K562 (cell line): ENCODE measurements at regions not wholly inside any gene's neighbourhood (a gene's known extent, or its start where the extent isn't known, plus 50 kb on each side); places are given as distances from the start of the nearest gene placed in this dataset.

ENCODE experiments used
- BMI1 ChIP-seq: fragments of 150-350 bp; IDR thresholded peaks from 2 replicates; pipeline ENCODE4 v1.6.1; 2014; ENCODE audit warnings: low read length
- ETV1 ChIP-seq: fragments of 450-650 bp; conservative IDR thresholded peaks from 2 replicates; pipeline ENCODE4 v1.6.1; 2016; ENCODE audit warnings: missing genetic modification characterization, control low read depth, low read depth, missing compliant biosample characterization
- KAT8 ChIP-seq: fragments of 450-650 bp; IDR thresholded peaks from 2 replicates; pipeline ENCODE4 v1.6.1; 2016; ENCODE audit warnings: low read depth, mild to moderate bottlenecking
- NFYB ChIP-seq: IDR thresholded peaks from 2 replicates; pipeline ENCODE4 v1.6.1; 2011; ENCODE audit warnings: mild to moderate bottlenecking, moderate library complexity; ENCODE audit not compliant: insufficient read length; ENCODE audit errors: extremely low read depth
- PRDM10 ChIP-seq: fragments of 450-650 bp; IDR thresholded peaks from 2 replicates; pipeline ENCODE4 v1.6.1; 2018; ENCODE audit not compliant: partially characterized antibody
- ZNF121 ChIP-seq: sonication (generic); formaldehyde crosslinking; conservative IDR thresholded peaks from 2 replicates; pipeline ENCODE4 v1.8.0; 2022; ENCODE audit warnings: missing genetic modification reagents
- ZNF174 ChIP-seq: fragments of 250-450 bp; sonication (Bioruptor Pico); IDR thresholded peaks from 2 replicates; pipeline ENCODE4 v1.4.0; 2020; ENCODE audit warnings: mild to moderate bottlenecking
- TF ChIP-seq, protein P1 (sequence below): fragments of 450-650 bp; formaldehyde crosslinking; conservative IDR thresholded peaks from 2 replicates; pipeline ENCODE4 v1.4.0; 2022; ENCODE audit warnings: mild to moderate bottlenecking, missing genetic modification characterization

DNA sequence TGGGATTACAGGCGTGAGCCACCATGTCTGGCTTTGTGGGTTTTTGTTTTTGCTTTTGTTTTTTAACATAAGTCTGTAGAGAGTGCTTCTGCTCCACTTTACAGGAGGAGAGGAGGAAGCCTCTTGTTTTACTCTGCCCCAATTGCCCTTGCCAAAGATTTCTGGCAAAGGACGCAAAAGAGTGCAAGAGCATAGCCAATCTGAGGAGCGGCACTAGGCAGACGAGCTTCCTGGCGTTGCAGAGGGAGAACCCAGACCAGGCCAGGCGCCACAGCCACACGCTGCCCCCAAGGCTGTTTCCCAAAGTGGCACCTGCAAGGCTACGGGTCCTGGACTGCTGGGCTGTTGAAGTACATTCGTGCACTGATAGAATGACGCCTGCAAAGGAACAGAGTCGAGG is 96.2 kb downstream of the BBS10 start (continued):
- no peak for TF ChIP-seq PRDM10
- no peak for TF ChIP-seq KAT8
- TF ChIP-seq ZNF174 (CRISPR knock-in tag), result no peak
- TF ChIP-seq, protein P1, sequence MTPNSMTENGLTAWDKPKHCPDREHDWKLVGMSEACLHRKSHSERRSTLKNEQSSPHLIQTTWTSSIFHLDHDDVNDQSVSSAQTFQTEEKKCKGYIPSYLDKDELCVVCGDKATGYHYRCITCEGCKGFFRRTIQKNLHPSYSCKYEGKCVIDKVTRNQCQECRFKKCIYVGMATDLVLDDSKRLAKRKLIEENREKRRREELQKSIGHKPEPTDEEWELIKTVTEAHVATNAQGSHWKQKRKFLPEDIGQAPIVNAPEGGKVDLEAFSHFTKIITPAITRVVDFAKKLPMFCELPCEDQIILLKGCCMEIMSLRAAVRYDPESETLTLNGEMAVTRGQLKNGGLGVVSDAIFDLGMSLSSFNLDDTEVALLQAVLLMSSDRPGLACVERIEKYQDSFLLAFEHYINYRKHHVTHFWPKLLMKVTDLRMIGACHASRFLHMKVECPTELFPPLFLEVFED (CRISPR knock-in tag), result no peak
- TF ChIP-seq NFYB, result no peak
- TF ChIP-seq ETV1 (tag), result no peak
- no peak for TF ChIP-seq ZNF121 (CRISPR knock-in tag)
- TF ChIP-seq BMI1, result no peak
